Activated effector memory CD4-positive, alpha-beta T cell treated with anti-CD3 and anti-CD28 coated beads, Interleukin-2, amount 50 U/mL, for 16 hours (primary cell): ENCODE measurements at regions not wholly inside any gene's neighbourhood (a gene's known extent, or its start where the extent isn't known, plus 50 kb on each side); places are given as distances from the start of the nearest gene placed in this dataset.

Experiments used
- DNase-seq: peaks from one replicate; pipeline ENCODE4 v3.0.0-alpha.2; 2020

GRCh38 chr3:68045976-68046375 lies 391.6 kb upstream of the SUCLG2 start:
- no peak for DNase-seq

DNA sequence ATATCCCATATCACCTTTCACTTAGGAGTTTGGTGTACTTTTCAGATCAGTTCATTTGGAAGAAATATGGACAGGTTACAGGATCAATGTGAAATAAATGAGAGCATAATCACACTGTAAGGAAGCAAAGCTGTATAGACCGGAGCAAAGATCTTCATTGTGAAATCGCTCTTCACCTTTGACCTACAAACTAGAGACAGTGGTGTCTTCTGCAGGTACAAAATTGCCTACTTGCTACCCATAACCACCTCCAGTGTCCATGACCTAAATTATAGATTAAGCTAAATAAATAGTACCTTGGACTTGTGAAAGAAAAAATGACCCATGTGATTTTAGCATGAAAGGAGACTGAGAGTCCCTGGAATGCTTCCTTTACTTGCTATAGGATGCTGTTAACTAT lies 379.5 kb upstream of the SUCLG2 start:
- DNase-seq = no peak

DNA sequence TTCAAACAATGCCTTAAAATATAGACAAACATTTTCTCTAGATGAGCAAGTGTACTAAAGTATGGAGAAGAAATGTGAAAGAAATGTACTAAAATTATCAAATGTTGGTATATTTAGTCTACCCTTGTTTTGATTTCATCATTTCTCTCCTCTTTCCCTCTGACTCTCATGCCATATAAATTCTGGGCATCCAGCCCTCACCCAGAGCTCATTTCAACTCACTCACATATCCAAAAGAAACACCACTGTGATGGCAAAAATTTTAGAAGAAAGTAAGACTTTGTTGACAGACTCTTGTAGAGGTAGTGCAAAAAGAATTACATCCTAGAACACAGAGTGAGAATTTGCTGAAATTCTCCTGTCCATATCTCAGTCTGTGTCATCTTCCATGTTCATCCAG lies 377.8 kb upstream of the SUCLG2 start:
- no peak for DNase-seq

DNA sequence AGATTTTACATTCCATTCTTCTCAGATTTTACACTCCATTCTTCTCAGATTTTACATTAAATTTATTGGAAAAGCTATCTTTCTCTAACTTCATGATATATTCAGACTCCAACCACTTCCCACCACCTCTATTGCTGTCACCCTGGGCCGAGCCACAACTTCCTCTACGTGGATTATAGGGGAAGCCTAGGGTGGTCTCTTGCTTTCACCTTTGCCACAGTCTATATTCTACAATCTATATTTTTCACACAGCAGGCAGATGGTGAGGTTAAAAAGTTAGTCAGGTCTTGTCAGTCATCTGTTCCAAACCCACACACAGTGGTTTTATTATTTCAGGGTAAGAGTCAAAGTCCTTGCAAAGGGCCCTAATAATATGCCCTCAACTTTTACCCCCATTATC lies 370.8 kb upstream of the SUCLG2 start:
- no peak for DNase-seq

DNA sequence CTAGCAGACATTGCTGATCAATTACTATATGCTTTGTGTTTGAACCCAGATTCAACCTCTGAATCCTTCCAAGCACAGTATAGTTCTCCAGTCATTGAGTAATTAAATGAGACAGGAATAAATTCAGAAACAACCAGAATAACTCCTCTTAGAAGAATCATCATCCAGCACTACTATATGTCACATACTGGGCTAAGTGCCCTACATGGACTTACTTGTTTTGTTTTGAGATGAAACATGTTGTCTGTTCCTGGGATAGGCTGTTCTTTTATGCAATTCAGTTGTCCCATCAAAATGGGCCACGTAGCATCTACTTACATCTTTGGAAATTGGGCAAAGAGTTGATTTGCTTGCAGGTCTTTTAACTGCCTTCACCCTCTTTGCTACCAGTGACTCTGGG lies 365.5 kb upstream of the SUCLG2 start:
- no peak for DNase-seq

- no peak for DNase-seq
Measured at GRCh38 chr3:68018275-68018674, 363.9 kb upstream of the SUCLG2 start.

- no peak for DNase-seq
Measured at GRCh38 chr3:68017069-68017468, 362.7 kb upstream of the SUCLG2 start.

- DNase-seq = no peak
Measured at GRCh38 chr3:68009900-68010299, 355.5 kb upstream of the SUCLG2 start.

DNA sequence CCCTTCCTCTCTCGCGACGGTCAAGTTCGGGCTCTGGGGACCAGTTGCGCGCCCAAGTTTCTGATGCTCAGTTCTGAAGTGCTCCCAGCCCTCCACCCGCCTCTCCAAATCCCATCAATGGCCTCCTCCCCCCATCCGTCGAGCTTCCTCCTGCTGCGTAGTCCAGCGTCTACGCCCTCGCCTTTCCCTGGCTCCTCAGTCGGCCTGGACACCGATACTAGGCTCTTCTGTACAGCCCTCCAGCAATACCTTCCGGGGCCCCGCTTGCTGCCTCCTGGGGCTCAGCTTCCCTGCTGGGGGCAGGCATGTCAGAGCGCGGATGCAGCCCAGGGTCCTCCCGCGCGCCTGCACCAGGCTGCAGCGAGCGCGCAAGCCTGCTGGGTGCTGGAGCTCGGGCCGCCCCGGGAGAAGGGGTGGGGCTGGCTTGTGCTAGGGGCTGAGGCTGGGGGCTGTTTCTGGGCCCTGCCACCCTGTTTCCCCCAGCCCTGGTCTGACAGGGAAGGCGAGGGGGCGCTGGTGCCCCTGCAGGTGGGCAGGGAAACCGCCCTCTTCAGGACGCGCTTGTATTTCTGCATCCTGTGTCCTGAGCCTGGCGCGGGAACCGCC lies 353.3 kb upstream of the SUCLG2 start:
- DNase-seq = peak; percentile 63

- no peak for DNase-seq
Measured at GRCh38 chr3:68006646-68007045, 352.2 kb upstream of the SUCLG2 start.

DNA sequence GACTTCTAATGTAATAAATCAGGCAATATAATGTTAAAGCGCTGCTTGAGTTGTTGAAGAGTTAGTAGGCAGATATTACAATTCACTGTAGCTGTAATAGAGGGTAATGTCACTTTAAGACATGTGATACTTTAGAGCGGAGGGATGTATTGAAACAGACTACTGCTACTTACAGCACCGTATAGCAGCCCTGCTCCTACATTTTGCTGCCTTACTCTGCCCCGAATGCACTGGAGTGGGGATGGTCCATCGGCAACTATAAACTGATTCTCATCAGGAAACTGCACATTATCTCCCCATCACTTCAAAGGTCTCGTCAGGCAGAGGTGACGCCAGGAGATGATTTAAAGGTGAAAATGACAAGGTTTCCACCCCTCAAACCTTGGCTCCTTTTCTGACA lies 349.7 kb upstream of the SUCLG2 start:
- DNase-seq = no peak

DNA sequence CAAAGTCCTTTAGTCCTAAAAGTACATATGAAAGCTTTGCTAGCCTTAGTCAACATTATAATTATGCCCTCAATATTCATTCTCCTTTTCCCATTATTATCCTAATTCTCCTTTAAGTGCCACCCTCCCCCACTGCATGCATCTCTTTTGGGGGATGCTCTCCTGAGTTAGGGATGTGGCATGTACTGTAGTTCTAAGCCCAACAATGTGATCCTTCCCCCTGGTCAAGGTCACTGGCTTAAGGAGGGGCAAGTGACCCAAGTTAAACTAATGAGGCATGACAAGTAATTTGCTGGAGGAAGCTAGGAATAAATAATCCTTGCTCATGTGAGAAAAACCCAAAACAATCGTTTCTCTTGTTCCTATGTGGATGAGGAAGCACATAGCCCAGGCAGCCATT lies 343.9 kb upstream of the SUCLG2 start:
- no peak for DNase-seq

GRCh38 chr3:67995206-67995605 lies 340.8 kb upstream of the SUCLG2 start:
- no peak for DNase-seq

- no peak for DNase-seq
Measured at GRCh38 chr3:67986706-67987105, 332.3 kb upstream of the SUCLG2 start.

- no peak for DNase-seq
Measured at GRCh38 chr3:67983166-67983565, 328.8 kb upstream of the SUCLG2 start.

DNA sequence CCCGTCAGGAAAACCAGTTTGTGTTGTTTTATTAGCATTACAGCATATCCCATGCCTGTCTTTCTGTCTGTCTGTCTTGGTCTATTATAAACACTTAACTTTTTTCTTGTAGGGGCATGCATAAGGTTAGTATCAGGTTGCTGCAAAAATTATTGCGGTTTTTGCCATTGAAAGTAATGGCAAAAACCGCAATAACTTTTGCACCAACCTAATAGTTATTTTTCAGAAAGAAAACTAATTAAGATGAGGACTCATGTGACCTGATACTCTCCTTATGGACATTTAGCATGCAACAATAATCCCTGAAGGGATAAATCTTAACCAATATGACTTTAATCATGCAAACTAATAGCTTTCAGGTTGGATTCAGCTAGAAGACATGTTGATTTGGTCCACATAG lies 326.7 kb upstream of the SUCLG2 start:
- no peak for DNase-seq

- DNase-seq = no peak
Measured at GRCh38 chr3:67979342-67979741, 324.9 kb upstream of the SUCLG2 start.

DNA sequence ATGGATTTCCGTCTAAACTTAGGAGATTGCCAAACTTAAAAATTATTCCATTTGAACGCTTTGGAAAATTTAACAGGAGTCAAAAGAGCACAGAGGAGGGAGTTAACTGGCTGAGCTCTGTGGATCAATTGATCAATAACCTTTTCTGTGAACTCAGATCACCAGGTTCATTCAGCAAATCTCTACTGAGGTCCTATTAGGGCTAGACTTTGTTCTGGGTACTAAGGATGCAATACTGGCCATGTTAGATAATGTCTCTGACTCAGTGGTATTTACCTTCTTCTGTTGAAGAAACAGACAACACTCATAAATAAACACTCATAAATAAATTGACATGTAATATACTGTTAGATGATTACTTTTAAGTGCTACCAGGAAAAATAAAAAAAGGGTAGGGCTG lies 323.4 kb upstream of the SUCLG2 start:
- no peak for DNase-seq

- DNase-seq = no peak
Measured at GRCh38 chr3:67976663-67977062, 322.3 kb upstream of the SUCLG2 start.

- DNase-seq = no peak
Measured at GRCh38 chr3:67964596-67964995, 310.2 kb upstream of the SUCLG2 start.

GRCh38 chr3:67957268-67957667 lies 302.9 kb upstream of the SUCLG2 start:
- no peak for DNase-seq

DNA sequence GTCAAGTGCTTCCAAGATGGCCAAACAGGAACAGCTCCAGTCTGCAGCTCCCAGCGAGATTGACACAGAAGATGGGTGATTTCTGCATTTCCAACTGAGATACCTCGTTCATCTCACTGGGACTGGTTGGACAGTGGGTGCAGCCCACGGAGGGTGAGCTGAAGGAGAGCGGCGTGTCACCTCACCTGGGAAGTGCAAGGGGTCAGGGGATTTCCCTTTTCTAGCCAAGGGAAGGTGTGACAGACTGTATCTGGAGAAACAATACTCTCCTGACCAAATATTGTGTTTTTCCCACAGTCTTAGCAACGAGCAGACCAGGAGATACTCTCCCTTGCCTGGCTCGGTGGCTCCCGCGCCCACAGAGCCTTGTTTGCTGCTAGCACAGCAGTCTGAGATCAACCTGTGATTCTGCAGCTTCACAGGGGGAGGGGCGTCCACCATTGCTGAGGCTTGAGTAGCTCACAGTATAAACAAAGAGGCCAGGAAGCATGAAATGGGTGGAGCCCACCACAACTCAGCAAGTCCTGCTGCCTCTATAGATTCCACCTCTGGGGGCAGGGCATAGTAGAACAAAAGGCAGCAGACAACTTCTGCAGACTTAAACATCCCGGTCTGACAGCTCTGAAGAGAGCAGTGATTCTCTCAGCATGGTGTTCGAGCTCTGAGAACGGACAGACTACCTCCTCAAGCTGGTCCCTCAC lies 293.5 kb upstream of the SUCLG2 start:
- DNase-seq = peak; percentile 79

DNA sequence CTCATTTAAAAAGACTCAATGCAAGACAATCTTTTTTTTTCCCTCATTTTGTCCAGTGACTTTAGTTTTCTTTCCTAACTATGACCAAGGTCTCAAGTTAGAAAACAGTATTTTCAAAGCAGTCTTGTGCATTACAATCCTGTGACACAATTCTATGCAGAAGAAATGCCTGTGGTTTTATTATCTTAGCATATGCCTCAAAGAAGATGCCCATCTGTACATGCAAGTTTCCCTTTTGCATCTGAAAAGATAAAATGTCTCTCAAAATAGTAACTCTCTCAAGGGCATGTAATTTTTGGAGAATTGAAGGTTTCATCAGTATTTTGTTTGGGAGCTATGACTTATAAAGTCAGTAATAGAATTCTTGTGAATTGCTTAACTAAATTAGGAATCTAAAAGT lies 292.0 kb upstream of the SUCLG2 start:
- DNase-seq = no peak

DNA sequence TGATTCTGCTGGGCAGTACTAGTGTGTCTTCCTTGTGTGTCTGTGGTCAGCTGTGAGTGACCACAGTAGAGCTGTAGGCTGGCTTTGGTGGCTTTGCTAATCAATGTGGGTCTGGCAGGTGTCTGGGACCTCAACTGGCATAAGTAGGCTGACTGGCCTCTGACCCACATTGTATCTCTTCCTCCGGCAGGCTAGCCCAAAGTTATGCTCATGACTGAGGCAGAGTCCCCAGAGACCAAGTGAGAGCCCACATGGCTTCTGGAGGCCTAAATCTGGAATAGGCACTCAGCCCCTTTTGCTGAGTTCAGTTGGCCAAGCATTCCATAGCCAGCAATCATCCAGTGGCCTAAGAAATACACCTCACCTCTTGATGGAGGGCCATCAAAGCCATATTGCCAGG lies 289.1 kb upstream of the SUCLG2 start:
- DNase-seq = no peak

GRCh38 chr3:67941433-67942030 lies 287.1 kb upstream of the SUCLG2 start:
- no peak for DNase-seq
